IMR-90 (cell line): ENCODE measurements at regions not wholly inside any gene's neighbourhood (a gene's known extent, or its start where the extent isn't known, plus 50 kb on each side); places are given as distances from the start of the nearest gene placed in this dataset.

Experiments used
- ATAC-seq: fragments of 200-7000 bp; cut with Tn5 transposase; 2 replicates; pipeline ENCODE4 v1.9.1; 2020; ENCODE audit warnings: low read depth, mild to moderate bottlenecking, moderate library complexity
- BruUV-seq: library from RNA; stranded (reverse); fragments of 400-500 nt; replicated peaks from 2 replicates; lab custom pipeline; 2021; lab: Mats Ljungman, UMichigan
- CTCF ChIA-PET: fragments of 300-600 bp; formaldehyde crosslinking; extraction: SDS; loops from one replicate; lab custom pipeline; 2021; ENCODE audit warnings: antibody characterized with exemption; lab: Yijun Ruan, JAX
- POLR2A ChIA-PET: fragments of 300-600 bp; sonication (Branson Sonifier 250); formaldehyde crosslinking; loops from one replicate; lab custom pipeline; 2022; ENCODE audit warnings: antibody characterized with exemption; ENCODE audit not compliant: unreplicated experiment; lab: Charles Lee
- DNase-seq: peaks from one replicate; pipeline ENCODE4 v3.0.0; 2013
- H2AFZ ChIP-seq: replicated peaks from 2 replicates; pipeline ENCODE3; 2013; ENCODE audit warnings: low read length, mild to moderate bottlenecking; ENCODE audit not compliant: poor library complexity
- H2AK5ac ChIP-seq: 2 replicates; pipeline ENCODE4 v1.6.1; 2013; ENCODE audit warnings: low read depth, low read length, inconsistent platforms
- H2AK9ac ChIP-seq: replicated peaks from 2 replicates; pipeline ENCODE3; 2013; ENCODE audit warnings: mild to moderate bottlenecking, low read depth, low read length, moderate library complexity; ENCODE audit not compliant: poor library complexity
- H2BK120ac ChIP-seq: 2 replicates; pipeline ENCODE4 v1.6.1; 2013; ENCODE audit warnings: low read depth, low read length, inconsistent platforms
- H2BK15ac ChIP-seq: 3 replicates; pipeline ENCODE4 v1.6.1; 2013; ENCODE audit warnings: low read depth, low read length, inconsistent platforms
- H2BK20ac ChIP-seq: 2 replicates; pipeline ENCODE4 v1.6.1; 2013; ENCODE audit warnings: low read depth, mild to moderate bottlenecking, inconsistent platforms, low read length, moderate library complexity
- H2BK5ac ChIP-seq: 2 replicates; pipeline ENCODE4 v1.6.1; 2013; ENCODE audit warnings: mild to moderate bottlenecking, low read depth, low read length, inconsistent platforms; ENCODE audit not compliant: poor library complexity, severe bottlenecking
- H3K14ac ChIP-seq: replicated peaks from 2 replicates; pipeline ENCODE4 v1.6.1; 2013; ENCODE audit warnings: low read depth, low read length, inconsistent platforms
- H3K18ac ChIP-seq: 2 replicates; pipeline ENCODE4 v1.6.1; 2013; ENCODE audit warnings: low read depth, low read length, control low read depth
- H3K23ac ChIP-seq: 2 replicates; pipeline ENCODE4 v1.6.1; 2013; ENCODE audit warnings: low read depth, low read length, inconsistent platforms
- H3K27ac ChIP-seq: 2 replicates; pipeline ENCODE4 v1.5.1; 2013; ENCODE audit warnings: mild to moderate bottlenecking, control low read depth, low read length; ENCODE audit not compliant: insufficient read depth
- H3K27me3 ChIP-seq: 2 replicates; pipeline ENCODE4 v1.6.1; 2013; ENCODE audit warnings: low read length; ENCODE audit not compliant: control insufficient read depth, insufficient read depth
- H3K36me3 ChIP-seq: 2 replicates; pipeline ENCODE4 v1.6.1; 2013; ENCODE audit warnings: low read length, mixed read lengths; ENCODE audit not compliant: control insufficient read depth, insufficient read depth
- H3K4ac ChIP-seq: 2 replicates; pipeline ENCODE4 v1.6.1; 2013; ENCODE audit warnings: low read depth, low read length, inconsistent platforms
- H3K4me1 ChIP-seq: 2 replicates; pipeline ENCODE4 v1.6.1; 2013; ENCODE audit warnings: low read length, mixed read lengths; ENCODE audit not compliant: control insufficient read depth, insufficient read depth
- H3K4me2 ChIP-seq: 2 replicates; pipeline ENCODE4 v1.6.1; 2013; ENCODE audit warnings: low read depth, mild to moderate bottlenecking, control low read depth, low read length, moderate library complexity
- H3K4me3 ChIP-seq: 2 replicates; pipeline ENCODE4 v1.5.1; 2013; ENCODE audit warnings: low read depth, mild to moderate bottlenecking, control low read depth, low read length, moderate library complexity; ENCODE audit not compliant: insufficient read depth
- H3K56ac ChIP-seq: 2 replicates; pipeline ENCODE4 v1.6.1; 2013; ENCODE audit warnings: low read length, inconsistent platforms; ENCODE audit not compliant: insufficient read depth; ENCODE audit errors: extremely low read depth
- H3K79me1 ChIP-seq, 2 experiments: 2 replicates each; pipeline ENCODE4 v1.6.1; 2013; ENCODE audit warnings: low read length in 2 of 2, inconsistent platforms in 1 of 2, low read depth in 1 of 2
- H3K9ac ChIP-seq: 2 replicates; pipeline ENCODE4 v1.6.1; 2013; ENCODE audit warnings: low read depth, low read length, control low read depth
- H3K9me1 ChIP-seq: 2 replicates; pipeline ENCODE4 v1.6.1; 2013; ENCODE audit warnings: low read length, inconsistent platforms; ENCODE audit not compliant: insufficient read depth
- H3K9me3 ChIP-seq: 2 replicates; pipeline ENCODE4 v1.6.1; 2013; ENCODE audit warnings: low read length; ENCODE audit not compliant: control insufficient read depth, insufficient read depth
- H4K20me1 ChIP-seq: 2 replicates; pipeline ENCODE4 v1.6.1; 2013; ENCODE audit warnings: low read length, inconsistent platforms; ENCODE audit not compliant: insufficient read depth
- H4K5ac ChIP-seq: 2 replicates; pipeline ENCODE4 v1.6.1; 2013; ENCODE audit warnings: mild to moderate bottlenecking, low read depth, low read length, control low read depth
- H4K8ac ChIP-seq, 2 experiments: 2 replicates each; pipeline ENCODE4 v1.6.1; 2013; ENCODE audit warnings: low read depth in 2 of 2, low read length in 2 of 2, control low read depth in 1 of 2, inconsistent platforms in 1 of 2
- H4K91ac ChIP-seq: 2 replicates; pipeline ENCODE4 v1.6.1; 2013; ENCODE audit warnings: low read depth, low read length, inconsistent platforms; ENCODE audit not compliant: insufficient read depth
- BHLHE40 ChIP-seq: fragments of 150-350 bp; IDR thresholded peaks from 2 replicates; pipeline ENCODE4 v1.6.1; 2016; ENCODE audit warnings: mild to moderate bottlenecking, low read depth, low read length
- CHD1 ChIP-seq: IDR thresholded peaks from 2 replicates; pipeline ENCODE4 v1.6.1; 2012; ENCODE audit warnings: low read depth, low read length, improper control_type of control experiment
- ELK1 ChIP-seq: fragments of 150-350 bp; IDR thresholded peaks from 2 replicates; pipeline ENCODE4 v1.6.1; 2016; ENCODE audit warnings: low read depth, mild to moderate bottlenecking, low read length, moderate library complexity, borderline replicate concordance
- MAFK ChIP-seq: IDR thresholded peaks from 2 replicates; pipeline ENCODE4 v1.6.1; 2012; ENCODE audit warnings: low read depth, low read length, improper control_type of control experiment
- NFE2L2 ChIP-seq: fragments of 150-350 bp; IDR thresholded peaks from 2 replicates; pipeline ENCODE4 v1.6.1; 2016; ENCODE audit warnings: low read depth, mild to moderate bottlenecking, low read length
- POLR2A ChIP-seq: IDR thresholded peaks from 2 replicates; pipeline ENCODE4 v1.6.1; 2012; ENCODE audit warnings: mild to moderate bottlenecking, low read depth, low read length
- RCOR1 ChIP-seq: IDR thresholded peaks from 2 replicates; pipeline ENCODE4 v1.6.1; 2012; ENCODE audit warnings: mild to moderate bottlenecking, low read length, improper control_type of control experiment; ENCODE audit not compliant: insufficient replicate concordance
- SMC3 ChIP-seq: fragments of 150-350 bp; IDR thresholded peaks from 2 replicates; pipeline ENCODE4 v1.6.1; 2016; ENCODE audit warnings: low read depth, mild to moderate bottlenecking, antibody characterized with exemption, low read length, moderate library complexity
- WGBS, 2 experiments: methylation state at CpG; one replicate each; pipeline versions ENCODE4 v1.1.5 to v1.1.7; 2013; ENCODE audit warnings: missing lambda C conversion rate in 2 of 2; ENCODE audit not compliant: insufficient read length in 1 of 2; ENCODE audit errors: extremely low coverage in 2 of 2; 5-methylcytosine and 5-hydroxymethylcytosine counted together
- dilution Hi-C: fragments of 300-500 bp; cut with HindIII; formaldehyde crosslinking; loops from one replicate; pipeline ENCODE4 v1.14.3; 2018; ENCODE audit warnings: low sequenced_read_pairs; ENCODE audit not compliant: unreplicated experiment
- in situ Hi-C: fragments of 300-500 bp; cut with MboI; formaldehyde crosslinking; loops from 3 replicates; pipeline ENCODE4 v1.14.3; 2019; ENCODE audit warnings: low sequenced_read_pairs, inconsistent platforms, mixed read lengths
- intact Hi-C: fragments of 100-400 bp; cut with micrococcal nuclease; formaldehyde crosslinking; loops from 2 replicates; pipeline ENCODE4 v1.10.0; 2022

DNA sequence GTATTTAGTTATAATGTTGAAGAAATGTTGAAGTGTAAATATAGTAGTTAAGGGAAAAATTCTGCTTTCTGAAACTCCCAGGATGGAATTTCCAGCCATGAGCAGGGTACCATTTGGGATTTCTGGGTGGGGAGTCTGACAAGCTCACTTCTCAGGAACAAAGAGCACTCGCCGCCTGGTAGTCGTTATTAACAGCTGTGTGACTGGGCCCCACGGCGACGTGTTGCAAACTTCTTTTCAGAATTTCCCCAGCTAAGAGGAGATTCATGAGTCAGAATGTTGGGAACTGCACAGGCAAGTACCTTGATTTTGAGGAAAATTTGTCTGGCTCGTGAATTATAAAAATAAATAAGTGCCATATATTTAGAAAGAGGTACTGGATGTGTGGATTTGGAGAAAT, 103.7 kb downstream of the LACC1 start:
- Histone ChIP-seq H2BK120ac (no peak overlapping the region), H3K79me1 (no peaks in the 10 kb centered on the region), H4K5ac (no peak overlapping the region), H3K14ac (no peak overlapping the region), H3K9me3 (no peaks in the 10 kb centered on the region), H3K27me3 (peaks cover 12% of the 10 kb centered on the region), H2BK20ac (no peak overlapping the region), H4K8ac (no peak overlapping the region), H2AFZ (no peak overlapping the region), H3K56ac (no peak overlapping the region), H2AK5ac (no peak overlapping the region), H3K4me2 (no peak overlapping the region), H3K4me1 (no peaks in the 10 kb centered on the region; the same call in 1 of the 2 replicates), H3K27ac (no peak overlapping the region), H3K23ac (no peak overlapping the region), H3K4me3 (no peak overlapping the region), H4K91ac (no peak overlapping the region), H4K20me1 (no peaks in the 10 kb centered on the region), H3K9me1 (no peaks in the 10 kb centered on the region), H2BK5ac (no peak overlapping the region), H2BK15ac (no peak overlapping the region), H3K4ac (no peak overlapping the region), H3K18ac (no peak overlapping the region), H3K36me3 (no peaks in the 10 kb centered on the region), H2AK9ac (no peak overlapping the region), H3K9ac (no peak overlapping the region)
- TF ChIP-seq RCOR1 (no peak), ELK1 (no peak), BHLHE40 (no peak), SMC3 (no peak), NFE2L2 (no peak), MAFK (no peak), POLR2A (no peak), CHD1 (no peak)
- in situ Hi-C loops (no loop called here), dilution Hi-C loops (no loop called here), intact Hi-C loops (no loop called here)
- ChIA-PET POLR2A (no interaction called here), CTCF (no interaction called here)
- DNase-seq, result peak; percentile 8
- no TSS peak for BruUV-seq
- no peak for ATAC-seq
- 71% methylated on average over 3 of the region's 7 CpGs; no CpG with 5 or more reads in 1 of the 2 experiments for WGBS, 2 experiments
